ENCODE measurements at regions not wholly inside any gene's neighbourhood (a gene's known extent, or its start where the extent isn't known, plus 50 kb on each side); places are given as distances from the start of the nearest gene placed in this dataset.
"Not testable (repeated sequence)": the region's sequence is repeated elsewhere in the genome, so short reads cannot be mapped to it uniquely, and the experiment has no call there.

GRCh38 chr21:13907385-13907784, 297.8 kb downstream of the POTED start:
- DNase-seq, result not testable (repeated sequence)

- DNase-seq, result not testable (repeated sequence)
Measured at GRCh38 chr21:13896596-13897247, 287.1 kb downstream of the POTED start.

- not testable (repeated sequence) for DNase-seq
Measured at GRCh38 chr21:13893617-13894016, 284.0 kb downstream of the POTED start.

GRCh38 chr21:13893025-13893424, 283.4 kb downstream of the POTED start:
- not testable (repeated sequence) for DNase-seq

GRCh38 chr21:13892146-13892751, 282.7 kb downstream of the POTED start:
- not testable (repeated sequence) for DNase-seq

GRCh38 chr21:13889176-13889575, 279.6 kb downstream of the POTED start:
- not testable (repeated sequence) for DNase-seq

GRCh38 chr21:13883641-13884395, 274.2 kb downstream of the POTED start:
- not testable (repeated sequence) for DNase-seq

- not testable (repeated sequence) for DNase-seq
Measured at GRCh38 chr21:13877503-13877902, 267.9 kb downstream of the POTED start.

- DNase-seq, result not testable (repeated sequence)
Measured at GRCh38 chr21:13876999-13877398, 267.4 kb downstream of the POTED start.

GRCh38 chr21:13874001-13874400, 264.4 kb downstream of the POTED start:
- DNase-seq, result not testable (repeated sequence)

- DNase-seq, result no peak
Measured at GRCh38 chr21:13854638-13855037, 245.1 kb downstream of the POTED start.

GRCh38 chr21:13850808-13851207, 241.2 kb downstream of the POTED start:
- DNase-seq, result not testable (repeated sequence)

- DNase-seq, result not testable (repeated sequence)
Measured at GRCh38 chr21:13849489-13849888, 239.9 kb downstream of the POTED start.

- not testable (repeated sequence) for DNase-seq
Measured at GRCh38 chr21:13846718-13847117, 237.1 kb downstream of the POTED start.

- DNase-seq, result not testable (repeated sequence)
Measured at GRCh38 chr21:13844574-13844973, 235.0 kb downstream of the POTED start.

GRCh38 chr21:13843081-13843480, 233.5 kb downstream of the POTED start:
- DNase-seq, result not testable (repeated sequence)

GRCh38 chr21:13827666-13828065, 218.1 kb downstream of the POTED start:
- not testable (repeated sequence) for DNase-seq

- DNase-seq, result no peak
Measured at GRCh38 chr21:13827201-13827600, 217.6 kb downstream of the POTED start.

GRCh38 chr21:13826511-13826910, 216.9 kb downstream of the POTED start:
- not testable (repeated sequence) for DNase-seq

- DNase-seq, result not testable (repeated sequence)
Measured at GRCh38 chr21:13825218-13825778, 215.7 kb downstream of the POTED start.

- DNase-seq, result not testable (repeated sequence)
Measured at GRCh38 chr21:13820286-13820685, 210.7 kb downstream of the POTED start.

GRCh38 chr21:13812191-13812590, 202.6 kb downstream of the POTED start:
- DNase-seq, result not testable (repeated sequence)

- not testable (repeated sequence) for DNase-seq
Measured at GRCh38 chr21:13810559-13810958, 201.0 kb downstream of the POTED start.
